Trophoblast cell (in vitro differentiated cells and primary cell): ENCODE measurements at regions not wholly inside any gene's neighbourhood (a gene's known extent, or its start where the extent isn't known, plus 50 kb on each side); places are given as distances from the start of the nearest gene placed in this dataset.
A peak's percentile ranks its signal among the peaks of the same experiment; 100 is the strongest.

ENCODE experiments used
- DNase-seq, 2 donors: peaks; one replicate each; pipeline ENCODE4 v3.0.0-alpha.2; 2016
- H2AFZ ChIP-seq: 2 replicates; pipeline ENCODE4 v1.6.1; 2013; ENCODE audit warnings: low read length, moderate library complexity, mild to moderate bottlenecking; ENCODE audit not compliant: insufficient read depth, poor library complexity
- H2AK5ac ChIP-seq: 2 replicates; pipeline ENCODE4 v1.6.1; 2013; ENCODE audit warnings: mild to moderate bottlenecking, low read length
- H2BK120ac ChIP-seq: 2 replicates; pipeline ENCODE4 v1.6.1; 2013; ENCODE audit warnings: low read length, mild to moderate bottlenecking, moderate library complexity; ENCODE audit not compliant: insufficient read depth, poor library complexity
- H2BK12ac ChIP-seq: 2 replicates; pipeline ENCODE4 v1.6.1; 2013; ENCODE audit warnings: mild to moderate bottlenecking, low read length, moderate library complexity
- H2BK5ac ChIP-seq: 2 replicates; pipeline ENCODE4 v1.6.1; 2013; ENCODE audit warnings: low read length, low read depth, moderate library complexity, mild to moderate bottlenecking; ENCODE audit not compliant: poor library complexity
- H3K14ac ChIP-seq: 2 replicates; pipeline ENCODE4 v1.6.1; 2013; ENCODE audit warnings: mild to moderate bottlenecking, low read length
- H3K18ac ChIP-seq: 2 replicates; pipeline ENCODE4 v1.6.1; 2013; ENCODE audit warnings: mild to moderate bottlenecking, low read length
- H3K23ac ChIP-seq: 2 replicates; pipeline ENCODE4 v1.6.1; 2013; ENCODE audit warnings: low read length
- H3K27ac ChIP-seq: 2 replicates; pipeline ENCODE4 v1.5.1; 2013; ENCODE audit warnings: low read depth, mild to moderate bottlenecking, inconsistent platforms, low read length, moderate library complexity
- H3K27me3 ChIP-seq: 2 replicates; pipeline ENCODE4 v1.6.1; 2013; ENCODE audit warnings: inconsistent platforms, mild to moderate bottlenecking, low read length, moderate library complexity; ENCODE audit not compliant: insufficient read depth
- H3K36me3 ChIP-seq, 2 experiments: 1 replicate in 1 of 2; 2 replicates in 1 of 2; pipeline ENCODE4 v1.6.1; 2013; ENCODE audit warnings: low read length in 2 of 2, mild to moderate bottlenecking in 2 of 2, moderate library complexity in 1 of 2; ENCODE audit not compliant: insufficient read depth in 2 of 2, control insufficient read depth in 1 of 2
- H3K4ac ChIP-seq: 2 replicates; pipeline ENCODE4 v1.6.1; 2013; ENCODE audit warnings: low read depth, mild to moderate bottlenecking, low read length, moderate library complexity
- H3K4me1 ChIP-seq, 2 experiments: 1 replicate in 1 of 2; 2 replicates in 1 of 2; pipeline ENCODE4 v1.6.1; 2013; ENCODE audit warnings: low read length in 2 of 2, mild to moderate bottlenecking in 2 of 2, moderate library complexity in 1 of 2; ENCODE audit not compliant: insufficient read depth in 2 of 2, control insufficient read depth in 1 of 2
- H3K4me2 ChIP-seq: 2 replicates; pipeline ENCODE4 v1.6.1; 2013; ENCODE audit warnings: inconsistent platforms, mild to moderate bottlenecking, low read length, moderate library complexity
- H3K4me3 ChIP-seq: 2 replicates; pipeline ENCODE4 v1.5.1; 2013; ENCODE audit warnings: mild to moderate bottlenecking, low read depth, low read length, inconsistent platforms
- H3K79me1 ChIP-seq: one replicate; pipeline ENCODE4 v1.6.1; 2013; ENCODE audit warnings: low read length
- H3K79me2 ChIP-seq: 2 replicates; pipeline ENCODE4 v1.6.1; 2013; ENCODE audit warnings: low read length, mild to moderate bottlenecking; ENCODE audit not compliant: control insufficient read depth, insufficient read depth, poor library complexity
- H3K9ac ChIP-seq: 2 replicates; pipeline ENCODE4 v1.6.1; 2013; ENCODE audit warnings: mild to moderate bottlenecking, low read length
- H3K9me3 ChIP-seq: 2 replicates; pipeline ENCODE4 v1.6.1; 2013; ENCODE audit warnings: low read depth, mild to moderate bottlenecking, control low read depth, inconsistent platforms, low read length; ENCODE audit not compliant: insufficient read depth
- H4K12ac ChIP-seq: 2 replicates; pipeline ENCODE4 v1.6.1; 2013; ENCODE audit warnings: low read depth, mild to moderate bottlenecking, low read length, moderate library complexity
- H4K8ac ChIP-seq: 2 replicates; pipeline ENCODE4 v1.6.1; 2013; ENCODE audit warnings: low read depth, mild to moderate bottlenecking, low read length, moderate library complexity
- H4K91ac ChIP-seq: one replicate; pipeline ENCODE4 v1.6.1; 2013; ENCODE audit warnings: low read depth, mild to moderate bottlenecking, low read length, moderate library complexity
- WGBS: extraction: QIAGEN DNeasy Blood & Tissue Kit; methylation state at CpG from one replicate; pipeline ENCODE4 v1.1.7; 2013; ENCODE audit warnings: missing lambda C conversion rate; ENCODE audit not compliant: insufficient read length, insufficient coverage; ENCODE audit errors: extremely low coverage; 5-methylcytosine and 5-hydroxymethylcytosine counted together

GRCh38 chr3:30198162-30198561, 408.2 kb upstream of the TGFBR2 start:
- Histone ChIP-seq H3K4ac (no peak overlapping the region), H2BK5ac (no peak overlapping the region), H3K18ac (no peak overlapping the region), H3K9ac (no peak overlapping the region), H2BK12ac (no peak overlapping the region), H3K23ac (no peak overlapping the region), H3K4me1 (no peaks in the 10 kb centered on the region), H3K79me2 (no peaks in the 10 kb centered on the region), H3K79me1 (no peaks in the 10 kb centered on the region), H3K27ac (no peak overlapping the region), H3K4me3 (no peak overlapping the region), H4K91ac (no peak overlapping the region), H3K36me3 (no peaks in the 10 kb centered on the region), H4K12ac (no peak overlapping the region), H3K27me3 (no peaks in the 10 kb centered on the region), H3K4me2 (no peak overlapping the region), H2BK120ac (no peak overlapping the region), H2AFZ (no peak overlapping the region), H3K14ac (no peak overlapping the region), H4K8ac (no peak overlapping the region), H3K9me3 (no peaks in the 10 kb centered on the region), H2AK5ac (no peak overlapping the region)
- DNase-seq, result no peak

- Histone ChIP-seq H2AK5ac (no peak overlapping the region), H3K23ac (no peak overlapping the region), H2BK5ac (no peak overlapping the region), H4K12ac (no peak overlapping the region), H3K4me1 (no peaks in the 10 kb centered on the region), H3K4me2 (no peak overlapping the region), H2BK12ac (no peak overlapping the region), H3K79me2 (no peaks in the 10 kb centered on the region), H3K4me3 (no peak overlapping the region), H2AFZ (no peak overlapping the region), H3K18ac (no peak overlapping the region), H2BK120ac (no peak overlapping the region), H3K36me3 (no peaks in the 10 kb centered on the region), H3K9ac (no peak overlapping the region), H4K8ac (no peak overlapping the region), H3K27ac (no peak overlapping the region), H3K4ac (no peak overlapping the region), H3K14ac (no peak overlapping the region), H3K9me3 (no peaks in the 10 kb centered on the region), H4K91ac (no peak overlapping the region), H3K79me1 (no peaks in the 10 kb centered on the region), H3K27me3 (no peaks in the 10 kb centered on the region)
- DNase-seq, result peak; percentile 48 to 84
- no CpG with 5 or more reads among the region's 6 CpGs for WGBS
These were observed 407.2 kb upstream of the TGFBR2 start for GRCh38 chr3:30199096-30199759.

GRCh38 chr3:30199855-30200254, 406.5 kb upstream of the TGFBR2 start:
- H2AFZ ChIP-seq, result no peak overlapping the region
- no CpG with 5 or more reads among the region's 3 CpGs for WGBS
- H2BK12ac ChIP-seq, result peak overlapping the region; percentile 84
- no peak overlapping the region for H3K4me3 ChIP-seq
- H3K9me3 ChIP-seq, result no peaks in the 10 kb centered on the region
- no peaks in the 10 kb centered on the region for H3K79me1 ChIP-seq
- H3K18ac ChIP-seq, result no peak overlapping the region
- no peak overlapping the region for H3K4me2 ChIP-seq
- no peak overlapping the region for H3K9ac ChIP-seq
- H3K14ac ChIP-seq, result no peak overlapping the region
- H4K91ac ChIP-seq, result no peak overlapping the region
- no peak overlapping the region for H4K12ac ChIP-seq
- H3K36me3 ChIP-seq, result no peaks in the 10 kb centered on the region
- no peaks in the 10 kb centered on the region for H3K4me1 ChIP-seq
- no peak overlapping the region for H2AK5ac ChIP-seq
- no peak overlapping the region for H3K23ac ChIP-seq
- no peak for DNase-seq
- H3K4ac ChIP-seq, result no peak overlapping the region
- no peaks in the 10 kb centered on the region for H3K27me3 ChIP-seq
- H3K27ac ChIP-seq, result no peak overlapping the region
- no peaks in the 10 kb centered on the region for H3K79me2 ChIP-seq
- no peak overlapping the region for H2BK120ac ChIP-seq
- H2BK5ac ChIP-seq, result no peak overlapping the region
- no peak overlapping the region for H4K8ac ChIP-seq

- no peaks in the 10 kb centered on the region for H3K36me3 ChIP-seq
These were observed 404.7 kb upstream of the TGFBR2 start for GRCh38 chr3:30201715-30202114.

More at GRCh38 chr3:30201715-30202114, 404.7 kb upstream of the TGFBR2 start:
- H4K8ac ChIP-seq, result no peak overlapping the region
- no peak overlapping the region for H2AK5ac ChIP-seq
- no peak overlapping the region for H3K4ac ChIP-seq
- no peaks in the 10 kb centered on the region for H3K27me3 ChIP-seq
- H3K4me2 ChIP-seq, result no peak overlapping the region
- no peak overlapping the region for H2BK5ac ChIP-seq
- no peak overlapping the region for H3K4me3 ChIP-seq
- H2BK12ac ChIP-seq, result no peak overlapping the region
- no peaks in the 10 kb centered on the region for H3K9me3 ChIP-seq
- H2BK120ac ChIP-seq, result no peak overlapping the region
- DNase-seq, result no peak
- no peak overlapping the region for H3K27ac ChIP-seq
- no peaks in the 10 kb centered on the region for H3K4me1 ChIP-seq
- H4K12ac ChIP-seq, result no peak overlapping the region
- no peaks in the 10 kb centered on the region for H3K79me1 ChIP-seq
- no peaks in the 10 kb centered on the region for H3K79me2 ChIP-seq
- H4K91ac ChIP-seq, result no peak overlapping the region
- H2AFZ ChIP-seq, result no peak overlapping the region
- no peak overlapping the region for H3K9ac ChIP-seq
- H3K23ac ChIP-seq, result no peak overlapping the region
- no peak overlapping the region for H3K18ac ChIP-seq
- no peak overlapping the region for H3K14ac ChIP-seq
